Keratinocyte (primary cell): ENCODE measurements at regions not wholly inside any gene's neighbourhood (a gene's known extent, or its start where the extent isn't known, plus 50 kb on each side); places are given as distances from the start of the nearest gene placed in this dataset.

ENCODE experiments used
- CTCF ChIP-seq, 3 experiments: IDR thresholded peaks in 1 of 3; conservative IDR thresholded peaks in 1 of 3; optimal IDR thresholded peaks in 1 of 3; 2 replicates in 2 of 3; 3 replicates in 1 of 3; pipeline versions ENCODE3 to v1.5.1; 2011; ENCODE audit warnings: low read length in 3 of 3, mild to moderate bottlenecking in 3 of 3, moderate library complexity in 2 of 3, control low read depth in 1 of 3, inconsistent platforms in 1 of 3; ENCODE audit not compliant: insufficient read depth in 2 of 3; ENCODE audit errors: extremely low read depth in 1 of 3
- EZH2 ChIP-seq: IDR thresholded peaks from one replicate; pipeline ENCODE4 v1.6.1; 2012; ENCODE audit warnings: inconsistent platforms, mild to moderate bottlenecking, low read length, moderate library complexity

- TF ChIP-seq CTCF (optimal IDR thresholded peaks at IDR 0.05 in 1 of 3, IDR thresholded peaks at IDR 0.05 in 1 of 3, conservative IDR thresholded peaks at IDR 0.05 in 1 of 3; ENCODE audit: extremely low read depth in 1 of 3, insufficient read depth in 2 of 3, low read length in 3 of 3) (no peak), EZH2 (no peak)
Observed at GRCh38 chr9:89236955-89237573, 58.4 kb upstream of the SHC3 start.
